K562 (cell line): ENCODE measurements at regions not wholly inside any gene's neighbourhood (a gene's known extent, or its start where the extent isn't known, plus 50 kb on each side); places are given as distances from the start of the nearest gene placed in this dataset.

Experiments
- ATAC-seq: fragments of 200-7000 bp; cut with Tn5 transposase; 3 replicates; pipeline ENCODE4 v1.9.1; 2020; ENCODE audit warnings: moderate library complexity
- BruUV-seq: library from RNA; stranded (reverse); fragments of 400-500 nt; replicated peaks from 2 replicates; lab custom pipeline; 2021; lab: Mats Ljungman, UMichigan
- CTCF ChIA-PET: fragments of 300-600 bp; formaldehyde crosslinking; extraction: SDS; loops from one replicate; lab custom pipeline; 2021; ENCODE audit warnings: low intra/inter-chr PET ratio; lab: Yijun Ruan, JAX
- POLR2A ChIA-PET: fragments of 300-600, 350-650 bp; sonication (Branson Sonifier 250); formaldehyde crosslinking; extraction: SDS; loops from one replicate; lab custom pipeline; 2021; ENCODE audit warnings: antibody characterized with exemption, inconsistent platforms; lab: Yijun Ruan, JAX
- DNase-seq, 4 experiments: peaks; one replicate each; pipeline versions ENCODE4 v3.0.0 to v3.0.0-alpha.2; 2011 to 2018; ENCODE audit warnings: low spot score in 3 of 4, mixed read lengths in 3 of 4; ENCODE audit errors: extremely low read depth in 1 of 4
- FAIRE-seq: peaks from 2 replicates; lab custom pipeline; 2011; peaks lifted over from hg19 to GRCh38; lab: Jason Lieb, UNC
- H2AFZ ChIP-seq: 2 replicates; pipeline ENCODE4 v1.6.0; 2011; ENCODE audit warnings: low read depth, low read length, control low read depth, inconsistent platforms
- H3K27ac ChIP-seq: fragments of 200-600 bp; 3 replicates; pipeline ENCODE4 v1.8.0; 2011; ENCODE audit warnings: low read depth, mild to moderate bottlenecking, control low read depth, inconsistent platforms, low read length, moderate library complexity, mixed read lengths; ENCODE audit errors: extremely low read depth
- H3K27me3 ChIP-seq, 2 experiments: fragments of 300-600 bp in 1 of 2; 2 replicates in 1 of 2; 3 replicates in 1 of 2; pipeline versions ENCODE4 v1.6.0 to v1.8.0; 2011; ENCODE audit warnings: inconsistent platforms in 2 of 2, low read length in 2 of 2, mild to moderate bottlenecking in 1 of 2, mixed read lengths in 1 of 2, moderate library complexity in 1 of 2; ENCODE audit not compliant: control insufficient read depth in 2 of 2, insufficient read depth in 2 of 2
- H3K36me3 ChIP-seq: fragments of 300-600 bp; 3 replicates; pipeline ENCODE4 v1.8.0; 2011; ENCODE audit warnings: mild to moderate bottlenecking, low read length, inconsistent platforms; ENCODE audit not compliant: control insufficient read depth, insufficient read depth
- H3K4me1 ChIP-seq, 2 experiments: fragments of 200-600 bp in 1 of 2; replicated peaks in 1 of 2; 2 replicates in 1 of 2; 3 replicates in 1 of 2; pipeline versions ENCODE4 v1.5.1 to v1.8.0; 2011; ENCODE audit warnings: inconsistent platforms in 2 of 2, low read length in 2 of 2, mild to moderate bottlenecking in 1 of 2, mixed read lengths in 1 of 2, moderate library complexity in 1 of 2; ENCODE audit not compliant: control insufficient read depth in 2 of 2, insufficient read depth in 2 of 2
- H3K4me2 ChIP-seq: 2 replicates; pipeline ENCODE4 v1.6.1; 2011; ENCODE audit warnings: low read length, control low read depth, inconsistent platforms, mixed read lengths; ENCODE audit not compliant: insufficient read depth
- H3K4me3 ChIP-seq: fragments of 200-600 bp; sonication (generic), shearing (Covaris generic); 2 replicates; pipeline ENCODE4 v1.5.1; 2016; ENCODE audit warnings: control low read depth, inconsistent platforms
- H3K79me2 ChIP-seq: fragments of 200-600 bp; 3 replicates; pipeline ENCODE4 v1.8.0; 2011; ENCODE audit warnings: low read length, inconsistent platforms; ENCODE audit not compliant: control insufficient read depth, insufficient read depth
- H3K9ac ChIP-seq, 2 experiments: 2 replicates each; pipeline versions ENCODE4 v1.6.0 to v1.6.1; 2011; ENCODE audit warnings: low read depth in 2 of 2, low read length in 2 of 2, control low read depth in 1 of 2, inconsistent platforms in 1 of 2, mild to moderate bottlenecking in 1 of 2, mixed read lengths in 1 of 2; ENCODE audit not compliant: insufficient read depth in 1 of 2
- H3K9me1 ChIP-seq: one replicate; pipeline ENCODE4 v1.6.0; 2011; ENCODE audit warnings: inconsistent platforms, mild to moderate bottlenecking, low read length, moderate library complexity; ENCODE audit not compliant: control insufficient read depth, insufficient read depth
- H3K9me3 ChIP-seq: replicated peaks from 2 replicates; pipeline ENCODE4 v1.5.1; 2011; ENCODE audit warnings: low read depth, low read length, inconsistent platforms; ENCODE audit not compliant: control insufficient read depth, insufficient read depth
- H4K20me1 ChIP-seq: replicated peaks from 2 replicates; pipeline ENCODE4 v1.6.1; 2011; ENCODE audit warnings: low read length, inconsistent platforms, mixed read lengths; ENCODE audit not compliant: control insufficient read depth, insufficient read depth
- BACH1 ChIP-seq: fragments of 200-800 bp; sonication (Bioruptor generic); IDR thresholded peaks from 2 replicates; pipeline ENCODE4 v1.6.1; 2016; ENCODE audit warnings: missing genetic modification characterization, missing compliant biosample characterization
- CBFB ChIP-seq: sonication (generic); formaldehyde crosslinking; IDR thresholded peaks from 2 replicates; pipeline ENCODE4 v1.4.0; 2020; ENCODE audit warnings: mild to moderate bottlenecking, missing genetic modification reagents
- CBX5 ChIP-seq: IDR thresholded peaks from 2 replicates; pipeline ENCODE4 v1.6.1; 2014; ENCODE audit warnings: low read depth, borderline replicate concordance
- EGR1 ChIP-seq: fragments of 450-650 bp; conservative IDR thresholded peaks from 2 replicates; pipeline ENCODE4 v1.6.1; 2017; ENCODE audit warnings: mild to moderate bottlenecking
- EHMT2 ChIP-seq: fragments of 450-650 bp; IDR thresholded peaks from 2 replicates; pipeline ENCODE4 v1.6.1; 2018; ENCODE audit warnings: antibody characterized with exemption
- PTTG1 ChIP-seq: fragments of 450-650 bp; IDR thresholded peaks from 2 replicates; pipeline ENCODE4 v1.6.1; 2016; ENCODE audit warnings: low read depth, mild to moderate bottlenecking, missing genetic modification characterization, missing compliant biosample characterization
- PYGO2 ChIP-seq: fragments of 450-650 bp; IDR thresholded peaks from 2 replicates; pipeline ENCODE4 v1.6.1; 2016; ENCODE audit warnings: mild to moderate bottlenecking, missing genetic modification characterization, moderate library complexity, missing compliant biosample characterization
- SLC30A9 ChIP-seq: fragments of 250-450 bp; sonication (Bioruptor Pico); IDR thresholded peaks from 2 replicates; pipeline ENCODE4 v1.8.0; 2022; ENCODE audit warnings: mild to moderate bottlenecking, moderate library complexity
- SRF ChIP-seq, 2 experiments: fragments of 250-450, 450-650 bp in 1 of 2; sonication (Bioruptor Pico) in 1 of 2; sonication (generic) in 1 of 2; formaldehyde crosslinking; IDR thresholded peaks; 2 replicates each; pipeline versions ENCODE4 v1.5.0 to v1.5.1; 2020 to 2022; ENCODE audit warnings: mild to moderate bottlenecking in 1 of 2, missing genetic modification reagents in 1 of 2
- TARDBP ChIP-seq: fragments of 450-650 bp; IDR thresholded peaks from 2 replicates; pipeline ENCODE4 v1.6.1; 2016
- TBL1XR1 ChIP-seq, 2 experiments: IDR thresholded peaks; 2 replicates each; pipeline ENCODE4 v1.6.1; 2012; ENCODE audit warnings: improper control_type of control experiment in 2 of 2, low read length in 2 of 2, mild to moderate bottlenecking in 1 of 2
- ZEB2 ChIP-seq: fragments of 450-650 bp; IDR thresholded peaks from 2 replicates; pipeline ENCODE4 v1.6.1; 2016
- ZNF174 ChIP-seq: fragments of 250-450 bp; sonication (Bioruptor Pico); IDR thresholded peaks from 2 replicates; pipeline ENCODE4 v1.4.0; 2020; ENCODE audit warnings: mild to moderate bottlenecking
- ZNF436 ChIP-seq: fragments of 250-450, 450-650 bp; sonication (Bioruptor Pico); formaldehyde crosslinking; IDR thresholded peaks from 2 replicates; pipeline ENCODE4 v1.7.0; 2020; ENCODE audit warnings: mild to moderate bottlenecking
- WGBS: fragments of 100-300 bp; shearing (Covaris generic); methylation state at CpG from one replicate; pipeline ENCODE4 v1.1.6; 2016; ENCODE audit warnings: low coverage, mixed read lengths; ENCODE audit not compliant: insufficient coverage; ENCODE audit errors: missing lambda C conversion rate; 5-methylcytosine and 5-hydroxymethylcytosine counted together
- in situ Hi-C: fragments of 300-500 bp; cut with MboI; formaldehyde crosslinking; loops from 4 replicates; pipeline ENCODE4 v1.15.0; 2018; ENCODE audit warnings: inconsistent platforms, mixed read lengths
- intact Hi-C: fragments of 100-400 bp; cut with micrococcal nuclease; formaldehyde crosslinking; loops from 2 replicates; pipeline ENCODE4 v1.14.2; 2022
- TF ChIP-seq, protein P1 (sequence below): sonication (generic); formaldehyde crosslinking; IDR thresholded peaks from 2 replicates; pipeline ENCODE4 v1.8.0; 2022; ENCODE audit warnings: mild to moderate bottlenecking, low read depth, missing genetic modification reagents

DNA sequence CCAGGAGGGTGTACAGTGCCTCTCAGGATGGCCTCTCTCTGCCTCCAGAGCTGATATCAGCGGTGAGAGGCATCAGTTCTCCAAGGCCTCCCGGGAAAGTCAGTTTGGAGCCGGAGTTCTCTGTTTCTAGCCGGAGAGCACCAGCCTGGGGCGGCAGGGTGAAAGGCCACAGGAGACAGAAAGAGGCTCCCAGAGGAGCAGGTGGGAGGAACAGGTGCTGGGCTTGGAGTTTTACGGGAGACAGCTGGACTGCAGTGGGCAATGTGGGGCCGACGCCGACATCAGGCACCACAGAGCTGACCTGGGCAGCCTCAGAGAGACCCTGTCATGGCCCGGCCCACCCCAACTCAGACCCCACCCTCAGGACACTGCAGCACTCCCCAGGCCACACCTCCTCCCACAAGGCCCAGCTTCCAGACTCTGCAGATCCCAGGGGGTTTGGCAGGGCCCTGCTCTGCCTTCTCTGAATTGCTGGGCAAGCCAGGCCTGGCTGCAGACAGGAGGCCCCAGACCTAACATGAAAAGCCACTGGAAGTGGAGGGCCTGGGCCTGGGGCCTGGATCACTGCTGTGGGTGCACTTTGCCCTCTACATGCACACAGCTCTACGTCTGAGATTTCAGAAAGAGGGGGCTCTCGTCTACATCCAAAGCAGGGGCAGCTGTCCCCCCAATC lies 885.6 kb downstream of the BRD1 start:
- no peak overlapping the region for H3K27ac ChIP-seq
- BruUV-seq = no TSS peak
- no peaks in the 10 kb centered on the region for H3K4me1 ChIP-seq
- no peak overlapping the region for H3K4me3 ChIP-seq
- peaks cover 0 to 13% of the 10 kb centered on the region in 2 experiments; a peak in 1 of 5 replicates for H3K27me3 ChIP-seq
- no peak for ATAC-seq
- no peak overlapping the region for H3K4me2 ChIP-seq
- TF ChIP-seq PYGO2 (tag) = no peak
- no peak for TF ChIP-seq CBX5
- no peak for FAIRE-seq
- H3K79me2 ChIP-seq = no peaks in the 10 kb centered on the region
- H3K36me3 ChIP-seq = no peaks in the 10 kb centered on the region
- H3K9ac ChIP-seq = no peak overlapping the region
- no peaks in the 10 kb centered on the region for H3K9me1 ChIP-seq
- no peak for DNase-seq
- no peaks in the 10 kb centered on the region for H3K9me3 ChIP-seq
- intact Hi-C loops (no loop called here), in situ Hi-C loops (no loop called here)
- no peak overlapping the region for H2AFZ ChIP-seq
- CTCF ChIA-PET = no interaction called here
- 0% methylated on average over 8 of the region's 12 CpGs for WGBS
- 0 out of 2 replicates have a peak, but pooled peaks cover 7% of the 10 kb centered on the region for H4K20me1 ChIP-seq
- POLR2A ChIA-PET = no interaction called here

- H3K4me1 ChIP-seq = no peaks in the 10 kb centered on the region
- intact Hi-C loops = no loop called here
- TF ChIP-seq EGR1 (no peak), ZNF174 (no peak), SLC30A9 (CRISPR knock-in tag) (no peak), PTTG1 (tag) (no peak), CBFB (no peak), SRF (CRISPR knock-in tag; IDR thresholded peaks at IDR 0.05) (no peak), TBL1XR1 (IDR thresholded peaks at IDR 0.05; ENCODE audit: low read length in 2 of 2) (no peak), EHMT2 (no peak), BACH1 (no peak), TARDBP (no peak), ZEB2 (no peak), ZNF436 (CRISPR knock-in tag) (no peak)
- TF ChIP-seq, protein P1, sequence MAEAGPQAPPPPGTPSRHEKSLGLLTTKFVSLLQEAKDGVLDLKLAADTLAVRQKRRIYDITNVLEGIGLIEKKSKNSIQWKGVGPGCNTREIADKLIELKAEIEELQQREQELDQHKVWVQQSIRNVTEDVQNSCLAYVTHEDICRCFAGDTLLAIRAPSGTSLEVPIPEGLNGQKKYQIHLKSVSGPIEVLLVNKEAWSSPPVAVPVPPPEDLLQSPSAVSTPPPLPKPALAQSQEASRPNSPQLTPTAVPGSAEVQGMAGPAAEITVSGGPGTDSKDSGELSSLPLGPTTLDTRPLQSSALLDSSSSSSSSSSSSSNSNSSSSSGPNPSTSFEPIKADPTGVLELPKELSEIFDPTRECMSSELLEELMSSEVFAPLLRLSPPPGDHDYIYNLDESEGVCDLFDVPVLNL (CRISPR knock-in tag) = no peak
Observed at GRCh38 chr22:48941033-48941902, 886.4 kb downstream of the BRD1 start.

More at GRCh38 chr22:48941033-48941902, 886.4 kb downstream of the BRD1 start:
- no peaks in the 10 kb centered on the region for H3K79me2 ChIP-seq
- CTCF ChIA-PET = no interaction called here
- no peaks in the 10 kb centered on the region for H3K9me1 ChIP-seq
- H3K27ac ChIP-seq = no peak overlapping the region
- FAIRE-seq = no peak
- in situ Hi-C loops = no loop called here
- H3K4me3 ChIP-seq = no peak overlapping the region
- ATAC-seq = no peak
- no peak overlapping the region for H3K9ac ChIP-seq
- no peak for DNase-seq
- no peaks in the 10 kb centered on the region for H3K9me3 ChIP-seq
- H3K36me3 ChIP-seq = no peaks in the 10 kb centered on the region
- H3K27me3 ChIP-seq = peaks cover 0 to 13% of the 10 kb centered on the region in 2 experiments; a peak in 1 of 5 replicates
- POLR2A ChIA-PET = no interaction called here
- H2AFZ ChIP-seq = no peak overlapping the region
- H4K20me1 ChIP-seq = 0 out of 2 replicates have a peak, but pooled peaks cover 7% of the 10 kb centered on the region
- no TSS peak for BruUV-seq
- WGBS = 0% methylated on average over 8 of the region's 23 CpGs
- no peak overlapping the region for H3K4me2 ChIP-seq
